ENCODE measurements at regions not wholly inside any gene's neighbourhood (a gene's known extent, or its start where the extent isn't known, plus 50 kb on each side); places are given as distances from the start of the nearest gene placed in this dataset.

DNA sequence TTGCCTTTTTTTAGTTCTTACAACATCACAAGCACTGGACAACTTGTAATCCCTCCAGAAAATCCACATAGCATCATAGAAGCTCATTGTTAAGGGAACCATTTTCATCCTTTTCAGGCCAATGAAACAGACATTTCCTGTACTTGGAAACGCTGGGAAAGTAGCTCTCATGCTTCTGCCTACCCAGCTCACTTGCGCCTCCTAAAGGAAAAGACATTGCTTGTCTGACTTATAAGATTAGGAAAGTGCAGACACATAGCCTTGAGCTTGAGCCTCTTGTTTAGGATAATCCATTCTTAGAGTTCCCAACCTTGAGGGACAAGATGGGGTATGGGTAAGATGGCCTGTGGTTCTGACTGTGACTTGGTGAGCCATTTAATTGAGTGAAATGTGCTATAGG is 589.5 kb downstream of the NOVA1 start:
- H3K4me3 ChIP-seq (replicated peaks in 1 of 2; ENCODE audit: low read depth in 1 of 2, low read length in 2 of 2) = no peak overlapping the region
- BruUV-seq (replicated peaks) = no TSS peak
- no peaks in the 10 kb centered on the region for H3K27me3 ChIP-seq (ENCODE audit: insufficient read depth, low read length)
- H3K9ac ChIP-seq (ENCODE audit: low read length) = no peak overlapping the region
- CTCF ChIA-PET = no interaction called here
- no peak overlapping the region for H3K4me2 ChIP-seq (ENCODE audit: low read length)
- no peaks in the 10 kb centered on the region for H3K36me3 ChIP-seq (ENCODE audit: control insufficient read depth in 1 of 2, insufficient read depth in 2 of 2, low read length in 2 of 2)
- RAD21 ChIA-PET (ENCODE audit: low non-redundant PET in 1 of 2, low total read pairs in 2 of 2, uncharacterized antibody in 2 of 2, unreplicated experiment in 2 of 2) = no interaction called here
- no peaks in the 10 kb centered on the region for H3K9me2 ChIP-seq (ENCODE audit: insufficient read depth)
- H4K20me1 ChIP-seq (ENCODE audit: insufficient read depth) = no peaks in the 10 kb centered on the region
- no peak overlapping the region for H3K27ac ChIP-seq (ENCODE audit: low read depth, low read length)
- no peaks in the 10 kb centered on the region for H3K4me1 ChIP-seq (ENCODE audit: control insufficient read depth in 1 of 2, insufficient read depth in 2 of 2, low read length in 2 of 2)
- POLR2A ChIA-PET = no interaction called here
- H2AFZ ChIP-seq (ENCODE audit: low read depth, low read length, poor library complexity, severe bottlenecking) = no peak overlapping the region
- H3K79me2 ChIP-seq (ENCODE audit: insufficient read depth, low read length) = no peaks in the 10 kb centered on the region
- intact Hi-C loops (cut with micrococcal nuclease) = no loop called here
- ATAC-seq (no peak), DNase-seq (ENCODE audit: low read depth, low spot score) (no peak)
- H3K9me3 ChIP-seq (ENCODE audit: control insufficient read depth in 1 of 2, insufficient read depth in 1 of 2, low read depth in 1 of 2, low read length in 2 of 2) = peaks cover 4 to 34% of the 10 kb centered on the region in 2 experiments; a peak in 3 of 4 replicates
- TF ChIP-seq, protein P1, sequence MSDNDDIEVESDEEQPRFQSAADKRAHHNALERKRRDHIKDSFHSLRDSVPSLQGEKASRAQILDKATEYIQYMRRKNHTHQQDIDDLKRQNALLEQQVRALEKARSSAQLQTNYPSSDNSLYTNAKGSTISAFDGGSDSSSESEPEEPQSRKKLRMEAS (IDR thresholded peaks at IDR 0.05) = no peak
- TF ChIP-seq ELF1 (IDR thresholded peaks at IDR 0.05; ENCODE audit: borderline replicate concordance, low read depth) = no peak
- TF ChIP-seq YY1 (IDR thresholded peaks at IDR 0.05; ENCODE audit: extremely low read depth, insufficient replicate concordance, low read depth, low read length) = no peak

DNA sequence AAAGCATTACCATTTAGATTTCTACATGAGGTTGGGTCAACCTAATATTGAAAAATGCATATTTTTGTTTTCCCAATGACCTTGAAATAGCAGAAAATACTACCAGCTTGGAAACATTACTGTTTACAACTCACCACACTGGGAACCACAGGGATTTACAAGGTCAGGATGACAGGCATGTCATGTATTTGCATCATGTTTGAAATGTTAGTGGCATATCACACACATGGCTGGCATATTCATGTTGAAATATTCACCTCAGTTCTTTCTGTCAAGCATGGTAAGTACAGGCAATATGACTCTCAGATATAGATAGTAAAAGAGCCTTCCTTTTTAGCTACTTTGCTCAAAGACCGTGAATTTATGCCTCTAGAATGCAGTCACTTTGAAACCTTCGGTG is 593.5 kb downstream of the NOVA1 start:
- no peak overlapping the region for H3K9ac ChIP-seq (ENCODE audit: low read length)
- no peak overlapping the region for H3K4me2 ChIP-seq (ENCODE audit: low read length)
- no peaks in the 10 kb centered on the region for H3K27me3 ChIP-seq (ENCODE audit: insufficient read depth, low read length)
- no peaks in the 10 kb centered on the region for H3K79me2 ChIP-seq (ENCODE audit: insufficient read depth, low read length)
- H3K9me3 ChIP-seq (ENCODE audit: control insufficient read depth in 1 of 2, insufficient read depth in 1 of 2, low read depth in 1 of 2, low read length in 2 of 2) = peaks cover 6 to 40% of the 10 kb centered on the region in 2 experiments; a peak in 3 of 4 replicates
- BruUV-seq (replicated peaks) = no TSS peak
- intact Hi-C loops (cut with micrococcal nuclease) = no loop called here
- H3K9me2 ChIP-seq (ENCODE audit: insufficient read depth) = no peaks in the 10 kb centered on the region
- H2AFZ ChIP-seq (ENCODE audit: low read depth, low read length, poor library complexity, severe bottlenecking) = no peak overlapping the region
- H3K27ac ChIP-seq (ENCODE audit: low read depth, low read length) = no peak overlapping the region
- H3K4me1 ChIP-seq (ENCODE audit: control insufficient read depth in 1 of 2, insufficient read depth in 2 of 2, low read length in 2 of 2) = no peaks in the 10 kb centered on the region
- RAD21 ChIA-PET (ENCODE audit: low non-redundant PET in 1 of 2, low total read pairs in 2 of 2, uncharacterized antibody in 2 of 2, unreplicated experiment in 2 of 2) = no interaction called here
- DNase-seq (ENCODE audit: low read depth, low spot score) (no peak), ATAC-seq (no peak)
- no peak overlapping the region for H3K4me3 ChIP-seq (replicated peaks in 1 of 2; ENCODE audit: low read depth in 1 of 2, low read length in 2 of 2)
- no peaks in the 10 kb centered on the region for H4K20me1 ChIP-seq (ENCODE audit: insufficient read depth)
- POLR2A ChIA-PET = no interaction called here
- no peaks in the 10 kb centered on the region for H3K36me3 ChIP-seq (ENCODE audit: control insufficient read depth in 1 of 2, insufficient read depth in 2 of 2, low read length in 2 of 2)
- CTCF ChIA-PET = no interaction called here
- TF ChIP-seq, protein P2, sequence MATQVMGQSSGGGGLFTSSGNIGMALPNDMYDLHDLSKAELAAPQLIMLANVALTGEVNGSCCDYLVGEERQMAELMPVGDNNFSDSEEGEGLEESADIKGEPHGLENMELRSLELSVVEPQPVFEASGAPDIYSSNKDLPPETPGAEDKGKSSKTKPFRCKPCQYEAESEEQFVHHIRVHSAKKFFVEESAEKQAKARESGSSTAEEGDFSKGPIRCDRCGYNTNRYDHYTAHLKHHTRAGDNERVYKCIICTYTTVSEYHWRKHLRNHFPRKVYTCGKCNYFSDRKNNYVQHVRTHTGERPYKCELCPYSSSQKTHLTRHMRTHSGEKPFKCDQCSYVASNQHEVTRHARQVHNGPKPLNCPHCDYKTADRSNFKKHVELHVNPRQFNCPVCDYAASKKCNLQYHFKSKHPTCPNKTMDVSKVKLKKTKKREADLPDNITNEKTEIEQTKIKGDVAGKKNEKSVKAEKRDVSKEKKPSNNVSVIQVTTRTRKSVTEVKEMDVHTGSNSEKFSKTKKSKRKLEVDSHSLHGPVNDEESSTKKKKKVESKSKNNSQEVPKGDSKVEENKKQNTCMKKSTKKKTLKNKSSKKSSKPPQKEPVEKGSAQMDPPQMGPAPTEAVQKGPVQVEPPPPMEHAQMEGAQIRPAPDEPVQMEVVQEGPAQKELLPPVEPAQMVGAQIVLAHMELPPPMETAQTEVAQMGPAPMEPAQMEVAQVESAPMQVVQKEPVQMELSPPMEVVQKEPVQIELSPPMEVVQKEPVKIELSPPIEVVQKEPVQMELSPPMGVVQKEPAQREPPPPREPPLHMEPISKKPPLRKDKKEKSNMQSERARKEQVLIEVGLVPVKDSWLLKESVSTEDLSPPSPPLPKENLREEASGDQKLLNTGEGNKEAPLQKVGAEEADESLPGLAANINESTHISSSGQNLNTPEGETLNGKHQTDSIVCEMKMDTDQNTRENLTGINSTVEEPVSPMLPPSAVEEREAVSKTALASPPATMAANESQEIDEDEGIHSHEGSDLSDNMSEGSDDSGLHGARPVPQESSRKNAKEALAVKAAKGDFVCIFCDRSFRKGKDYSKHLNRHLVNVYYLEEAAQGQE (IDR thresholded peaks at IDR 0.05; ENCODE audit: low read depth) = no peak
- no peak for TF ChIP-seq JUND (IDR thresholded peaks at IDR 0.05)
- TF ChIP-seq RAD21 (IDR thresholded peaks at IDR 0.05; ENCODE audit: low read depth) = no peak
- TF ChIP-seq FOSL1 (IDR thresholded peaks at IDR 0.05; ENCODE audit: low read depth) = no peak
- TF ChIP-seq EZH2phosphoT487 (IDR thresholded peaks at IDR 0.05; ENCODE audit: borderline replicate concordance) = no peak
- TF ChIP-seq, protein P3, sequence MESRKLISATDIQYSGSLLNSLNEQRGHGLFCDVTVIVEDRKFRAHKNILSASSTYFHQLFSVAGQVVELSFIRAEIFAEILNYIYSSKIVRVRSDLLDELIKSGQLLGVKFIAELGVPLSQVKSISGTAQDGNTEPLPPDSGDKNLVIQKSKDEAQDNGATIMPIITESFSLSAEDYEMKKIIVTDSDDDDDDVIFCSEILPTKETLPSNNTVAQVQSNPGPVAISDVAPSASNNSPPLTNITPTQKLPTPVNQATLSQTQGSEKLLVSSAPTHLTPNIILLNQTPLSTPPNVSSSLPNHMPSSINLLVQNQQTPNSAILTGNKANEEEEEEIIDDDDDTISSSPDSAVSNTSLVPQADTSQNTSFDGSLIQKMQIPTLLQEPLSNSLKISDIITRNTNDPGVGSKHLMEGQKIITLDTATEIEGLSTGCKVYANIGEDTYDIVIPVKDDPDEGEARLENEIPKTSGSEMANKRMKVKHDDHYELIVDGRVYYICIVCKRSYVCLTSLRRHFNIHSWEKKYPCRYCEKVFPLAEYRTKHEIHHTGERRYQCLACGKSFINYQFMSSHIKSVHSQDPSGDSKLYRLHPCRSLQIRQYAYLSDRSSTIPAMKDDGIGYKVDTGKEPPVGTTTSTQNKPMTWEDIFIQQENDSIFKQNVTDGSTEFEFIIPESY (IDR thresholded peaks at IDR 0.05; ENCODE audit: extremely low read depth, insufficient replicate concordance, low read length) = no peak
- TF ChIP-seq, protein P4, sequence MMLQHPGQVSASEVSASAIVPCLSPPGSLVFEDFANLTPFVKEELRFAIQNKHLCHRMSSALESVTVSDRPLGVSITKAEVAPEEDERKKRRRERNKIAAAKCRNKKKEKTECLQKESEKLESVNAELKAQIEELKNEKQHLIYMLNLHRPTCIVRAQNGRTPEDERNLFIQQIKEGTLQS (IDR thresholded peaks at IDR 0.05) = no peak
- TF ChIP-seq POLR2AphosphoS5 (IDR thresholded peaks at IDR 0.05; ENCODE audit: low read depth, low read length) = no peak
- TF ChIP-seq, protein P5, sequence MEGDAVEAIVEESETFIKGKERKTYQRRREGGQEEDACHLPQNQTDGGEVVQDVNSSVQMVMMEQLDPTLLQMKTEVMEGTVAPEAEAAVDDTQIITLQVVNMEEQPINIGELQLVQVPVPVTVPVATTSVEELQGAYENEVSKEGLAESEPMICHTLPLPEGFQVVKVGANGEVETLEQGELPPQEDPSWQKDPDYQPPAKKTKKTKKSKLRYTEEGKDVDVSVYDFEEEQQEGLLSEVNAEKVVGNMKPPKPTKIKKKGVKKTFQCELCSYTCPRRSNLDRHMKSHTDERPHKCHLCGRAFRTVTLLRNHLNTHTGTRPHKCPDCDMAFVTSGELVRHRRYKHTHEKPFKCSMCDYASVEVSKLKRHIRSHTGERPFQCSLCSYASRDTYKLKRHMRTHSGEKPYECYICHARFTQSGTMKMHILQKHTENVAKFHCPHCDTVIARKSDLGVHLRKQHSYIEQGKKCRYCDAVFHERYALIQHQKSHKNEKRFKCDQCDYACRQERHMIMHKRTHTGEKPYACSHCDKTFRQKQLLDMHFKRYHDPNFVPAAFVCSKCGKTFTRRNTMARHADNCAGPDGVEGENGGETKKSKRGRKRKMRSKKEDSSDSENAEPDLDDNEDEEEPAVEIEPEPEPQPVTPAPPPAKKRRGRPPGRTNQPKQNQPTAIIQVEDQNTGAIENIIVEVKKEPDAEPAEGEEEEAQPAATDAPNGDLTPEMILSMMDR (IDR thresholded peaks at IDR 0.05 in 2 of 3, conservative IDR thresholded peaks at IDR 0.05 in 1 of 3; ENCODE audit: borderline replicate concordance in 1 of 3, insufficient read depth in 1 of 3, low read depth in 2 of 3, low read length in 2 of 3) = no peak
- no peak for TF ChIP-seq SIN3A (IDR thresholded peaks at IDR 0.05; ENCODE audit: low read depth)

Measured in HCT116 (cell line).